Esophagus (tissue), 2 donors: ENCODE measurements at regions not wholly inside any gene's neighbourhood (a gene's known extent, or its start where the extent isn't known, plus 50 kb on each side); places are given as distances from the start of the nearest gene placed in this dataset.

ENCODE experiments used
- H3K27ac ChIP-seq, 2 donors: one replicate each; pipeline ENCODE4 v1.5.1; 2013; ENCODE audit warnings: low read depth in 2 of 2, mild to moderate bottlenecking in 2 of 2, inconsistent platforms in 1 of 2, low read length in 1 of 2, moderate library complexity in 1 of 2
- H3K27me3 ChIP-seq, 2 donors: one replicate each; pipeline ENCODE4 v1.6.1; 2013; ENCODE audit warnings: low read length in 2 of 2, control low read depth in 1 of 2, mild to moderate bottlenecking in 1 of 2; ENCODE audit not compliant: insufficient read depth in 2 of 2, control insufficient read depth in 1 of 2
- H3K36me3 ChIP-seq, 2 donors: one replicate each; pipeline ENCODE4 v1.6.1; 2013; ENCODE audit warnings: low read length in 1 of 2; ENCODE audit not compliant: control insufficient read depth in 2 of 2, insufficient read depth in 2 of 2
- H3K4me1 ChIP-seq, 2 donors: one replicate each; pipeline ENCODE4 v1.6.1; 2013; ENCODE audit warnings: low read length in 1 of 2; ENCODE audit not compliant: control insufficient read depth in 2 of 2, insufficient read depth in 2 of 2
- H3K4me3 ChIP-seq, 2 donors: one replicate each; pipeline ENCODE4 v1.5.1; 2013; ENCODE audit warnings: low read length in 2 of 2, mild to moderate bottlenecking in 2 of 2, low read depth in 1 of 2, moderate library complexity in 1 of 2
- H3K9me3 ChIP-seq, 2 donors: one replicate each; pipeline ENCODE4 v1.6.1; 2013; ENCODE audit warnings: mild to moderate bottlenecking in 2 of 2, low read depth in 1 of 2, low read length in 1 of 2, moderate library complexity in 1 of 2; ENCODE audit not compliant: control insufficient read depth in 2 of 2, insufficient read depth in 1 of 2
- WGBS, 2 donors: extraction: QIAGEN DNeasy Blood & Tissue Kit; methylation state at CpG; one replicate each; pipeline ENCODE4 v1.1.7; 2013; 5-methylcytosine and 5-hydroxymethylcytosine counted together
- donor health status: healthy with polysubstance abuse.
- donor health status: Bipolar disorder and iron deficiency.

GRCh38 chr9:79829566-79830302, 258.0 kb downstream of the TLE4 start:
- no peak overlapping the region for H3K4me3 ChIP-seq
- no peak overlapping the region for H3K27ac ChIP-seq
- no peaks in the 10 kb centered on the region for H3K4me1 ChIP-seq
- no peaks in the 10 kb centered on the region for H3K27me3 ChIP-seq
- H3K36me3 ChIP-seq, result no peaks in the 10 kb centered on the region
- H3K9me3 ChIP-seq, result peaks cover 0 to 2% of the 10 kb centered on the region in 2 donors
- 95 to 96% methylated on average over 7 of the region's 7 CpGs for WGBS, 2 donors

- Histone ChIP-seq H3K4me3 (no peak overlapping the region), H3K9me3 (no peaks in the 10 kb centered on the region), H3K27me3 (no peaks in the 10 kb centered on the region), H3K36me3 (no peaks in the 10 kb centered on the region), H3K4me1 (no peaks in the 10 kb centered on the region), H3K27ac (no peak overlapping the region)
- WGBS, 2 donors, result 72 to 82% methylated on average over 3 of the region's 3 CpGs
Observed at GRCh38 chr9:79824265-79824664, 252.5 kb downstream of the TLE4 start.

GRCh38 chr9:79817438-79818004, 245.8 kb downstream of the TLE4 start:
- H3K4me1 ChIP-seq, result no peaks in the 10 kb centered on the region
- 54 to 64% methylated on average over 6 of the region's 6 CpGs for WGBS, 2 donors
- no peak overlapping the region for H3K4me3 ChIP-seq
- H3K36me3 ChIP-seq, result no peaks in the 10 kb centered on the region
- H3K9me3 ChIP-seq, result no peaks in the 10 kb centered on the region
- no peaks in the 10 kb centered on the region for H3K27me3 ChIP-seq
- H3K27ac ChIP-seq, result no peak overlapping the region

GRCh38 chr9:79813258-79813638, 241.5 kb downstream of the TLE4 start:
- WGBS, 2 donors, result 59 to 66% methylated on average over 1 of the region's 1 CpG
- no peaks in the 10 kb centered on the region for H3K9me3 ChIP-seq
- H3K27ac ChIP-seq, result no peak overlapping the region
- H3K4me3 ChIP-seq, result no peak overlapping the region
- H3K36me3 ChIP-seq, result no peaks in the 10 kb centered on the region
- no peaks in the 10 kb centered on the region for H3K4me1 ChIP-seq
- H3K27me3 ChIP-seq, result no peaks in the 10 kb centered on the region

GRCh38 chr9:79812507-79813257, 240.9 kb downstream of the TLE4 start:
- no peaks in the 10 kb centered on the region for H3K27me3 ChIP-seq
- no peaks in the 10 kb centered on the region for H3K36me3 ChIP-seq
- no peaks in the 10 kb centered on the region for H3K4me1 ChIP-seq
- WGBS, 2 donors, result 60% methylated on average over 8 of the region's 8 CpGs
- no peaks in the 10 kb centered on the region for H3K9me3 ChIP-seq
- no peak overlapping the region for H3K4me3 ChIP-seq
- H3K27ac ChIP-seq, result no peak overlapping the region

GRCh38 chr9:79812099-79812498, 240.3 kb downstream of the TLE4 start:
- Histone ChIP-seq H3K9me3 (no peaks in the 10 kb centered on the region), H3K36me3 (no peaks in the 10 kb centered on the region), H3K4me3 (no peak overlapping the region), H3K27ac (no peak overlapping the region), H3K4me1 (no peaks in the 10 kb centered on the region), H3K27me3 (no peaks in the 10 kb centered on the region)
- 63 to 69% methylated on average over 3 of the region's 3 CpGs for WGBS, 2 donors

- no peak overlapping the region for H3K4me3 ChIP-seq
- H3K36me3 ChIP-seq, result no peaks in the 10 kb centered on the region
- H3K27ac ChIP-seq, result no peak overlapping the region
- no peaks in the 10 kb centered on the region for H3K27me3 ChIP-seq
- WGBS, 2 donors, result 0 to 6% methylated on average over 1 of the region's 1 CpG
- no peaks in the 10 kb centered on the region for H3K9me3 ChIP-seq
- H3K4me1 ChIP-seq, result no peaks in the 10 kb centered on the region
Observed at GRCh38 chr9:79809931-79810330, 238.2 kb downstream of the TLE4 start.

- H3K4me1 ChIP-seq, result no peaks in the 10 kb centered on the region
- 63 to 82% methylated on average over 2 of the region's 2 CpGs for WGBS, 2 donors
- no peaks in the 10 kb centered on the region for H3K9me3 ChIP-seq
Observed at GRCh38 chr9:79809316-79809876, 237.6 kb downstream of the TLE4 start.

GRCh38 chr9:79807971-79808370, 236.2 kb downstream of the TLE4 start:
- Histone ChIP-seq H3K4me1 (peaks cover 0 to under 1% of the 10 kb centered on the region in 2 donors), H3K36me3 (no peaks in the 10 kb centered on the region), H3K27ac (no peak overlapping the region), H3K4me3 (no peak overlapping the region), H3K9me3 (no peaks in the 10 kb centered on the region), H3K27me3 (no peaks in the 10 kb centered on the region)
- 68 to 91% methylated on average over 2 of the region's 2 CpGs for whole genome bisulfite sequencing, 2 donors

More at GRCh38 chr9:79809316-79809876, 237.6 kb downstream of the TLE4 start:
- H3K27ac ChIP-seq, result no peak overlapping the region
- no peaks in the 10 kb centered on the region for H3K27me3 ChIP-seq
- no peaks in the 10 kb centered on the region for H3K36me3 ChIP-seq
- H3K4me3 ChIP-seq, result no peak overlapping the region
